ENCODE measurements at regions not wholly inside any gene's neighbourhood (a gene's known extent, or its start where the extent isn't known, plus 50 kb on each side); places are given as distances from the start of the nearest gene placed in this dataset.
A peak's percentile ranks its signal among the peaks of the same experiment; 100 is the strongest.
"Not testable (repeated sequence)": the region's sequence is repeated elsewhere in the genome, so short reads cannot be mapped to it uniquely, and the experiment has no call there.

DNA sequence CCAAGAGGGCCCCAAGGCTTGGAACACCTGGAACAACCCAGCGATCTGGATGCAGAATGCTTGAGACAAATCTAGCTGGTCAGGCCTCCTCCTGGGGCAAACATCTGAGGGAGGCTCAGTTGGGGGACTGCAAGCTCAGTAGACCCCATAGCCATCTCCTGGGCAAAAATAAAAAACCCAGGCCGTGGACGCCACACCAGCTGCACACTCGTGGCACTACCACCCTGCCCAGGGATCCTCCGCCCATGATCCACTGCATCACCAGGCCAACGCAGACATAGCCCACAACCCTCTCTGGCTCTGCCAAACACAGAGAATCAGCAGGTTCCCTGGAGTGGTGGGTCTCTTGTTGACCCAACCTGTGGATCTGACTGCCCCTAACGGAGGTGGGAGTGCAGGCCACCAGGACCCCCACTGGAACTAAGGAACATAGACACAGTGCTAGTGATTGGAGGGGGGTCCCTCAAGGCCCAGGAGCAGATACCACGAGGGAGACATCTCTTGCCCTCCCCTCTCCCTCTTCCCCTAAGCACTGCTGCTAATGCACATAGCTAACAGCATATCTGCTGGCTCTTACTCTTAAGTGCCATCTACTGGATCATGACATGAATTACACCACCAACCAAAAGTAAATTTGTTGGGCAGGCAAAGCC, 147.2 kb downstream of the CHD1L start:
- no peak overlapping the region for H3K27ac ChIP-seq
- TF ChIP-seq, protein P1, sequence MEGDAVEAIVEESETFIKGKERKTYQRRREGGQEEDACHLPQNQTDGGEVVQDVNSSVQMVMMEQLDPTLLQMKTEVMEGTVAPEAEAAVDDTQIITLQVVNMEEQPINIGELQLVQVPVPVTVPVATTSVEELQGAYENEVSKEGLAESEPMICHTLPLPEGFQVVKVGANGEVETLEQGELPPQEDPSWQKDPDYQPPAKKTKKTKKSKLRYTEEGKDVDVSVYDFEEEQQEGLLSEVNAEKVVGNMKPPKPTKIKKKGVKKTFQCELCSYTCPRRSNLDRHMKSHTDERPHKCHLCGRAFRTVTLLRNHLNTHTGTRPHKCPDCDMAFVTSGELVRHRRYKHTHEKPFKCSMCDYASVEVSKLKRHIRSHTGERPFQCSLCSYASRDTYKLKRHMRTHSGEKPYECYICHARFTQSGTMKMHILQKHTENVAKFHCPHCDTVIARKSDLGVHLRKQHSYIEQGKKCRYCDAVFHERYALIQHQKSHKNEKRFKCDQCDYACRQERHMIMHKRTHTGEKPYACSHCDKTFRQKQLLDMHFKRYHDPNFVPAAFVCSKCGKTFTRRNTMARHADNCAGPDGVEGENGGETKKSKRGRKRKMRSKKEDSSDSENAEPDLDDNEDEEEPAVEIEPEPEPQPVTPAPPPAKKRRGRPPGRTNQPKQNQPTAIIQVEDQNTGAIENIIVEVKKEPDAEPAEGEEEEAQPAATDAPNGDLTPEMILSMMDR (conservative IDR thresholded peaks at IDR 0.05) = peak; percentile 85
- no peak for TF ChIP-seq ZFX (IDR thresholded peaks at IDR 0.05)

DNA sequence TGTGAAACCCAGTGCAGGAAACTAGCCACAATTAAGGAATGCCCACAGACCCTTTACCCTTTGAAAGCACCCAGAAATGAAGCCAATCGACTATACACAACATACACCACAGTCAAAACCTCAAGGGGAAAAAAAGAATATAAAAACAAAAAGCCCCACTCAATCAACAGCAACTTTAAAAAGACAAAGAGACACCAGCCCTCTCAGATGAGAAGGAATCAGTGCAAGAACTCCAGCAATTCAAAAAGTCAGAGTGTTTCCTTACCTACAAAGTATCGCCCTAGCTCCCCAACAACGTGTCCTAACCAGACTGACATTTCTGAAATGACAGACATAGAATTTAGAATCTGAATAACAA, 147.7 kb downstream of the CHD1L start:
- TF ChIP-seq, protein P1 (conservative IDR thresholded peaks at IDR 0.05) = peak; percentile 60
- no peak for TF ChIP-seq ZFX (IDR thresholded peaks at IDR 0.05)
- H3K27ac ChIP-seq = no peak overlapping the region

DNA sequence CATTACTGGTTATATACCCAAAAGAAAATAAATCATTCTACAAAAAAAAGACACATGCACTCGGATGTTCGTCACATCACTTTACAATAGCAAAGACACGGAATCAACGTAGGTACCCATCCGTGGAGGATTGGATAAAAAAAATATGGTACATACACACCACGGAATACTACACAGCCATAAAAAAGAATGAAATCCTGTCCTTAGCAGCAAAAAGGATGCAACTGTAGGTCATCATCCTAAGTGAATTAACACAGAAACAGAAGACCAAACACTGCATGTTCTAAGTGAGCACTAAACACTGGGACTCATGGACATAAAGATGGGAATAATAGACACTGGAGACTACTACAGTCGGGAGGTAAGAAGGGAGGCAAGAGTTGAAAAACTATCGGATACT, 148.6 kb downstream of the CHD1L start:
- H3K27ac ChIP-seq = no peak overlapping the region
- TF ChIP-seq, protein P1 (conservative IDR thresholded peaks at IDR 0.05) = no peak
- TF ChIP-seq ZFX (IDR thresholded peaks at IDR 0.05) = no peak

DNA sequence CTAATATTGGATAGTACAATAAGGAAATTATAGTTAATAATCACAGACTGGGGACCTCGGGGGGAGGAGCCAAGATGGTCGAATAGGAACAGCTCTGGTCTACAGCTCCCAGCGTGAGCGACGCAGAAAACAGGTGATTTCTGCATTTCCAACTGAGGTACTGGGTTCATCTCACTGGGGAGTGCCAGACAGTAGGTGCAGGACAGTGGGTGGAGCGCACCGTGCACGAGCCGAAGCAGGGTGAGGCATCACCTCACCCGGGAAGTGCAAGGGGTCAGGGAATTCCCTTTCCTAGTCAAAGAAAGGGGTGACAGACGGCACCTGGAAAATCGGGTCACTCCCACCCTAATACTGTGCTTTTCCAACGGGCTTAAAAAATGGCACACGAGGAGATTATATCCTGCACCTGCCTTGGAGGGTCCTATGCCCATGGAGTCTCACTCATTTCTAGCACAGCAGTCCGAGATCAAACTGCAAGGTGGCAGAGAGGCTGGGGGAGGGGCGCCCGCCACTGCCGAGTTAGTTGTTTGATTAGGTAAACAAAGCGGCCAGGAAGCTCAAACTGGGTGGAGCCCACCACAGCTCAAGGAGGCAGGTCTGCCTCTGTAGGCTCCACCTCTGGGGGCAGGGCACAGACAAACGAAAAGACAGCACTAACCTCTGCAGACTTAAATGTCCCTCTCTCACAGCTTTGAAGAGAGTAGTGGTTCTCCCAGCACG, 138.8 kb upstream of the BCL9 start:
- not testable (repeated sequence) for H3K27ac ChIP-seq

DNA sequence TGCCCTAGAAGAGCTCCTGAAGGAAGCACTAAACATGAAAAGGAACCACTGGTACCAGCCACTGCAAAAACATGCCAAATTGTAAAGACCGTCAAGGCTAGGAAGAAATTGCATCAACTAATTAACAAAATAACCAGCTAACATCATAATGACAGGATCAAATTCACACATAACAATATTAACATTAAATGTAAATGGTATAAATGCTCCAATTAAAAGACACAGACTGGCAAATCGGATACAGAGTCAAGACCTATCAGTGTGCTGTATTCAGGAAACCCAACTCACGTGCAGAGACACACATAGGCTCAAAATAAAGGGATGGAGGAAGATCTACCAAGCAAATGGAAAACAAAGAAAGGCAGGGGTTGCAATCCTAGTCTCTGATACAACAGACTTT, 137.0 kb upstream of the BCL9 start:
- not testable (repeated sequence) for H3K27ac ChIP-seq

DNA sequence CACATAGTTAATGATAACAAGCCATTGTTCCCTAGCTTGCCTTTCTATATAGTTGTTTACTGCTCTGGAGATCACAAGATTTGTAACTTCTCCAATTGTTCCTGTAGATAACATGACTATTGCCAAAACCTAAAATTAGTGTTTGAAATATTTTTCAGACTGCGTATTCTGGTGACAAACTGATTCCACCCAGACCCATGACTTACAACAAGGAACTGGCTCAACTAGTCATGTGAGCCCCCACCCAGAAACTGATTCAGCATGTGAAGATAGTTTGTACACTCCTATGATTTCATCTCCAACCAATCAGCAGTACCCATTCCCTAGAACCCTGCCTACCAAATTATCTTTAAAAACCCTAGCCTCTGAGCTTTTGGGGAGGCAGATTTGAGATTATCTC, 131.4 kb upstream of the BCL9 start:
- TF ChIP-seq, protein P1 (conservative IDR thresholded peaks at IDR 0.05) = no peak
- TF ChIP-seq ZFX (IDR thresholded peaks at IDR 0.05) = no peak
- no peak overlapping the region for H3K27ac ChIP-seq

DNA sequence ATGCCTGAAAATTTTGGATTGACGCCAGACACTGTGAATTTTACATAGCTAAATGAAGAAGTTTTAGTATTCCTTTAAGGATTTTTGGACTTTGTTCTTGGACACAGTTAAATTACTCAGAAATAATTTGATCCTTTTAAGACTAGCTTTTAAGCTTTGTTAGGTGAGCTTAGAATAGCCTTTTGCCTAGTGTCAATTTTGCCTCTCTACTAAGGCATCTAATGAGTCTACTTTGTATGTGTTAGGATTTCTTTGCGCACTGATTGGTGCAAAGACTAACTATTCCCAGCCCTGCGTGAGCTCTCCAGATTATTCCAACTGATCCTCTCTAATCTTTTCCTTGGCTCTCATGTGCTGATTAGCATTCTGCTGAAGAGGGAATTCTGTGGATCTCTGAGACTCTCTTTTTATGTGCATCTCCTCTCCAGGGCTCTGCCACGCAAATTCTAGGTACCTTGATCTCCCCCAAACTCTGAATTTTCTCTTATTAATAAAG, 128.1 kb upstream of the BCL9 start:
- no peak for TF ChIP-seq ZFX (IDR thresholded peaks at IDR 0.05)
- TF ChIP-seq, protein P1 (conservative IDR thresholded peaks at IDR 0.05) = no peak
- H3K27ac ChIP-seq = no peak overlapping the region

DNA sequence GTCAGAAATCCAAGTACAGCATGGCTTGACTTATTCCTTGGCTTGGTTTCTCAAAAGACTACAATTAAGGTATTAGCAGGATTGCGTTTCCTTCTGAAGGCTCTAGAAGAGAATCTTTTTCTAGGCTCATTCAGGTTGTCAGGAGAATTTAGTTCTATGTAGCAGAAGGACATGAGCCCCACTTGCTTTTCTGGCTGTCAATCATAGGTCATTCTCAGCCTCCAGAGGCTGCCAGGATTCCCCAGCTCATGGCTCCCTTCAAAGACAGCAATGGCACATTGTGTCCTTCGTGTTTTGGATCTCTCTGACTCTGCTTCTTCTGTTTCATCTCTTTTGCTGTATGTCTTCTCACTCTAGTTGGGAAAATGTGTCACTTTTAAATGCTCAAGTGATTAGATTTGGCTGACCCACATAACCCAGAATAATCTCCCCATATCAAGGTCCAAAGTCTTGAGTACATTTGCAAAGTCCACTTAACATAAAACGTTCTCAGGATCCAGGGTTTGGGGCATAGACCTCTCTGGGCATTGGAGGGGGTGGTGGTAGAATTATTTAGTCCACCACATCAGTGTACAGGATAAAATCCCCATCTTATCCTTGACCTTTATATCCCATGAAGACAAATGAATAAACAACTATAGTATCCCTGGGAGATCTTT, 126.7 kb upstream of the BCL9 start:
- no peak overlapping the region for H3K27ac ChIP-seq
- no peak for TF ChIP-seq ZFX (IDR thresholded peaks at IDR 0.05)
- TF ChIP-seq, protein P1 (conservative IDR thresholded peaks at IDR 0.05) = no peak

All from C4-2B (cell line).